ENCODE measurements at regions not wholly inside any gene's neighbourhood (a gene's known extent, or its start where the extent isn't known, plus 50 kb on each side); places are given as distances from the start of the nearest gene placed in this dataset.

- no peak for DNase-seq (ENCODE audit: low read depth in 2 of 2, low spot score in 1 of 2)
Measured at GRCh38 chr11:115808351-115808940, 304.2 kb upstream of the CADM1 start.

- DNase-seq (ENCODE audit: low read depth in 2 of 2, low spot score in 1 of 2): no peak
Measured at GRCh38 chr11:115806056-115806455, 301.8 kb upstream of the CADM1 start.

- no peak for DNase-seq (ENCODE audit: low read depth in 2 of 2, low spot score in 1 of 2)
Measured at GRCh38 chr11:115803073-115803740, 299.0 kb upstream of the CADM1 start.

- DNase-seq (ENCODE audit: low read depth in 2 of 2, low spot score in 1 of 2): no peak
Measured at GRCh38 chr11:115802641-115803040, 298.4 kb upstream of the CADM1 start.

- no peak for DNase-seq (ENCODE audit: low read depth in 2 of 2, low spot score in 1 of 2)
Measured at GRCh38 chr11:115792903-115793302, 288.7 kb upstream of the CADM1 start.

GRCh38 chr11:115787302-115787701, 283.1 kb upstream of the CADM1 start:
- no peak for DNase-seq (ENCODE audit: low read depth in 2 of 2, low spot score in 1 of 2)

GRCh38 chr11:115784796-115785521, 280.7 kb upstream of the CADM1 start:
- no peak for DNase-seq (ENCODE audit: low read depth in 2 of 2, low spot score in 1 of 2)

GRCh38 chr11:115780646-115781362, 276.6 kb upstream of the CADM1 start:
- no peak for DNase-seq (ENCODE audit: low read depth in 2 of 2, low spot score in 1 of 2)

GRCh38 chr11:115778928-115779650, 274.9 kb upstream of the CADM1 start:
- DNase-seq (ENCODE audit: low read depth in 2 of 2, low spot score in 1 of 2): no peak

GRCh38 chr11:115776916-115777315, 272.7 kb upstream of the CADM1 start:
- no peak for DNase-seq (ENCODE audit: low read depth in 2 of 2, low spot score in 1 of 2)

GRCh38 chr11:115775846-115776245, 271.6 kb upstream of the CADM1 start:
- no peak for DNase-seq (ENCODE audit: low read depth in 2 of 2, low spot score in 1 of 2)

- DNase-seq (ENCODE audit: low read depth in 2 of 2, low spot score in 1 of 2): no peak
Measured at GRCh38 chr11:115774756-115775155, 270.5 kb upstream of the CADM1 start.

GRCh38 chr11:115769891-115770290, 265.7 kb upstream of the CADM1 start:
- no peak for DNase-seq (ENCODE audit: low read depth in 2 of 2, low spot score in 1 of 2)

GRCh38 chr11:115767883-115768282, 263.7 kb upstream of the CADM1 start:
- DNase-seq (ENCODE audit: low read depth in 2 of 2, low spot score in 1 of 2): no peak

GRCh38 chr11:115767047-115767802, 263.0 kb upstream of the CADM1 start:
- no peak for DNase-seq (ENCODE audit: low read depth in 2 of 2, low spot score in 1 of 2)

- DNase-seq (ENCODE audit: low read depth in 2 of 2, low spot score in 1 of 2): no peak
Measured at GRCh38 chr11:115766561-115766960, 262.3 kb upstream of the CADM1 start.

GRCh38 chr11:115765803-115766239, 261.6 kb upstream of the CADM1 start:
- DNase-seq (ENCODE audit: low read depth in 2 of 2, low spot score in 1 of 2): no peak

GRCh38 chr11:115764176-115764575, 260.0 kb upstream of the CADM1 start:
- DNase-seq (ENCODE audit: low read depth in 2 of 2, low spot score in 1 of 2): no peak

GRCh38 chr11:115761817-115762216, 257.6 kb upstream of the CADM1 start:
- no peak for DNase-seq (ENCODE audit: low read depth in 2 of 2, low spot score in 1 of 2)

- no peak for DNase-seq (ENCODE audit: low read depth in 2 of 2, low spot score in 1 of 2)
Measured at GRCh38 chr11:115761348-115761747, 257.1 kb upstream of the CADM1 start.
